Activated T-helper 2 cell treated with anti-CD3 and anti-CD28 coated beads, Interferon-gamma antibody, Interleukin-2, Interleukin-4, amounts not matched to agents 10 μg/mL and 5 μg/mL and 100 μg/mL, durations not matched to agents 14 hours and 24 hours and 36 hours (primary cell): ENCODE measurements at regions not wholly inside any gene's neighbourhood (a gene's known extent, or its start where the extent isn't known, plus 50 kb on each side); places are given as distances from the start of the nearest gene placed in this dataset.

Experiments
- DNase-seq: peaks from one replicate; pipeline ENCODE4 v3.0.0; 2021; ENCODE audit warnings: low spot score
- H3K27ac Mint-ChIP-seq: one replicate; pipeline ENCODE4 v1.8.0; 2021; ENCODE audit warnings: mixed read lengths
- H3K27me3 Mint-ChIP-seq: one replicate; pipeline ENCODE4 v1.8.0; 2021; ENCODE audit warnings: low read depth, mixed read lengths
- H3K36me3 Mint-ChIP-seq: one replicate; pipeline ENCODE4 v1.8.0; 2021; ENCODE audit warnings: low read depth, mixed read lengths
- H3K4me1 Mint-ChIP-seq: one replicate; pipeline ENCODE4 v1.8.0; 2021; ENCODE audit warnings: low read depth, mixed read lengths
- H3K4me3 Mint-ChIP-seq: one replicate; pipeline ENCODE4 v1.8.0; 2021; ENCODE audit warnings: low read depth, mild to moderate bottlenecking, moderate library complexity, mixed read lengths
- H3K9me3 Mint-ChIP-seq: one replicate; pipeline ENCODE4 v1.8.0; 2021; ENCODE audit warnings: mixed read lengths
- intact Hi-C: fragments of 100-400 bp; cut with micrococcal nuclease; formaldehyde crosslinking; loops from one replicate; pipeline ENCODE4 v1.15.1; 2023

DNA sequence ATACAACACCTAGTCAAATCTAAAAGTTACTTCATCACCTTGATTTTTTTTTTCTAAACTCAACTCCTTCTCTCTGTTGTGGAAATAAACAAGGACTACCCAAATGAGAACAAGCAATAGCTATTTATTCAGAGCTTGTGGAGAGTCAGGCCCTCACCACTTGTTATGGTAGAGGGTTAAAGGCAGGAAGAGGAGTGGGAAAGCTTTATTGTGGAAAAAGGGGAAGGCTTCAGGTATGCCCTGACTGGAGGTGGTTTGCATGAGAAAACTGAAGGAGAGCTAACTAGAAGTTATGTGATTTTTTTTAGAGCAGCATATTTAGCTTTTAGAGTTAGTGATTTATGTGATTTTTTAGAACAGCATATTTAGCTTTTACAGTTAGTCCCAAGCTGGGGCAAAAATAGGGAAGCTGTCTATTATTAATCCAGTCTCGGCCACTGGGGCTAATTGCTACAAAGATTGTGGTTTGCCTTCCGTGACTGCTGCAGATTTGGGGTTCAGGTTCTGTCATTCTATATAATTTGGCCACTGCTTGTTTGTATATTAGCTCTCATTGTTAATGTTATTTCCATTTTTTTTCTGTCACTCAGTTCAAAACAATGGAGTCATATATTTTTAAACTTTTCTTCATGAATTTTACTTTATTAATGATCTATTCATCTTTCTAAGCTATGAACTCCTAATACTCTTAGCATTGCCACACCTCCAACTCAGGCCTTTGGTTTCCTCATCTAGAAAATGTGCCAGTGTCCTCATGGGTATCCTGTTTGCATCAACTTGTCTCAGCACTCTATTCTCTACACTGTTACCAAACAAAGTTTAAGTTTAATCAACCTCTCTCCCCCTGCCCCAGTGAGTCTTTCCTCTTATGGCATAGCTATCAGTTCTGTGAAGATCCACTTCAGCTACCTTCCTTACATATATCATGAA, 713.0 kb downstream of the BRINP3 start:
- Mint-ChIP-seq H3K36me3 (no peaks in the 10 kb centered on the region), H3K27ac (no peak overlapping the region), H3K4me1 (no peaks in the 10 kb centered on the region), H3K4me3 (no peak overlapping the region), H3K9me3 (peaks cover 41% of the 10 kb centered on the region), H3K27me3 (no peaks in the 10 kb centered on the region)
- DNase-seq, result no peak
- intact Hi-C loops, result no loop called here

DNA sequence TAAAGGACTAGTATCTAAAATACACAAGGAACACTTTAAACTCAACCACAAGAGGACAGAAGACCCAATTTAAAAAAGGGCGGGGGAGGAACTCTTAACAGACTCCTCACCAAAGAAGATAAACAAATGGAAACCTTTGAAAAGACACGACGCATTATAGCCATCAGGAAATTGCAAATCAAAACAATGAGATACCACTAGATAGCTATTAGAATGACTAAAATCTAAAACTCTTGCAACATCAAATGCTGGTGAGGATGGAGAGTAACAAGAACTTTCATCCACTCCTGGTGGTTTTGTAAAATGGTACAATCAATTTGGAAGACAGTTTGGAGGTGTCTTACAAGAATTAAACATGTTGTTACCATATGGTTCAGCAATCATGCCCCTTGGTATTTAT, 708.2 kb downstream of the BRINP3 start:
- H3K27ac Mint-ChIP-seq, result no peak overlapping the region
- peaks cover 37% of the 10 kb centered on the region for H3K9me3 Mint-ChIP-seq
- no peak for DNase-seq
- no peaks in the 10 kb centered on the region for H3K4me1 Mint-ChIP-seq
- no peak overlapping the region for H3K4me3 Mint-ChIP-seq
- H3K36me3 Mint-ChIP-seq, result no peaks in the 10 kb centered on the region
- intact Hi-C loops, result no loop called here
- H3K27me3 Mint-ChIP-seq, result no peaks in the 10 kb centered on the region

DNA sequence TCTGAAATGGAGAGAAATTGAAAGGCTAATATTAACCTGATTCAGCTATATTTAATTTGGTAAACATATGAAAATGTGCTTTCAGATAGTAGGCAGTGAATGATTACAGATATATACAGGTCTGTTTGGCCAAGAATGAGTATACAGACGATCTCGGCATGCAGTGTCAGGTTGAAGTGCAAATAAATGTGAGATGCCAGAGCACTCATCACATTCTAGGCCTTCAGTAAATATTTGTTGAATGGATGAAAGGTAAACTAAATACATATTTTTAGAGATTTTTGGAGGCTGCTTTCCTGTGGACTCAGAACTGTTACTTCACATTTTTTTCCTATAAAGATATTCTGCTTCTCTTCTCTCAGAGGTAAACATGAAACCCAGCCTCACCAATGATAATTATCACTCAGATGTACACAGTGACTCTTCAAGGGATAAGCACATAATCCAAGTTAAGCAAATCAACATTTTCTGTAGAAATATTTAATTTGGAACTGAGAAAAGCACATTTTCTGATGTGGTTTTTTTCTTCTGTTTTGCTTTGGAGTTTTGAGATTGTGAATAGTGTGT, 702.9 kb downstream of the BRINP3 start:
- Mint-ChIP-seq H3K9me3 (peaks cover 21% of the 10 kb centered on the region), H3K36me3 (no peaks in the 10 kb centered on the region), H3K4me3 (no peak overlapping the region), H3K27me3 (no peaks in the 10 kb centered on the region), H3K27ac (no peak overlapping the region), H3K4me1 (no peaks in the 10 kb centered on the region)
- DNase-seq, result no peak
- intact Hi-C loops, result no loop called here

DNA sequence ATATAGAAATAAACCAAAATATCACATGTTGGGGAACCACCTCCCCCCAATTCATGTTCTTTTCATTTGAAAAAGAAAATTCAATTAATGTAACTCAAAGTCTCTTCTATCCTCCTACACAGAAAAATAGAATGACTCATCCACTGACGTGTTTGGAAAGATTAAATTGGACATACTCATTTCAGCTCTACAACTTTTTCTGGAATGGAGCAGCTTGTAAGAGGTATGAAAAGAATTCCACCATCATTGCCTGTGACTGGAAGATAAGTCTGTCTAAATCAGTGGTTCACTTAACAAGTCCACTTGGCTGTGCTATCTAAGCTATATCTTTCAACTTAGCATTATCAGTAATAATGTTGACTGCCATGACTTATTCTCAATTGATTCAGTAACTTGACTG, 702.3 kb downstream of the BRINP3 start:
- H3K4me3 Mint-ChIP-seq, result no peak overlapping the region
- peaks cover 23% of the 10 kb centered on the region for H3K9me3 Mint-ChIP-seq
- no peak for DNase-seq
- H3K4me1 Mint-ChIP-seq, result no peaks in the 10 kb centered on the region
- intact Hi-C loops, result no loop called here
- no peaks in the 10 kb centered on the region for H3K36me3 Mint-ChIP-seq
- no peak overlapping the region for H3K27ac Mint-ChIP-seq
- H3K27me3 Mint-ChIP-seq, result no peaks in the 10 kb centered on the region

DNA sequence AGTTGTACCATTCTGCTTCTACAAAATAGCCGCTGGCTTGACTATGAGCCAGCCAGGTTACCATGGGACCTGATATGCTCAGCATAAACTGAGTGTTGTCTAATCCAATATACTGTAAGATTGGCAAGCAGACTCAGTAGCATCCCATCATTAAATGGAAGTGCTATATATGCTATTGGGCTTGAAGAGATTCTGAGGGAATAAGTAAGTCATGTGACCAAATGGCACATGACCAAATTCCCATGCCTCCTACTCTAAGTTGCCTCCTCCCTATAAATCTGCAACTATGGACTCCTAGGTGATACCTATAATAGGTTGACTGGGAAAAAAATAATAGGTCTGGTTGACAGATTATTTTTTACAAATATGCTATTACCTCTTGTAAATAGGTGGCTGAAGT, 698.6 kb downstream of the BRINP3 start:
- intact Hi-C loops, result no loop called here
- Mint-ChIP-seq H3K4me1 (no peaks in the 10 kb centered on the region), H3K27ac (no peak overlapping the region), H3K36me3 (no peaks in the 10 kb centered on the region), H3K4me3 (no peak overlapping the region), H3K27me3 (no peaks in the 10 kb centered on the region), H3K9me3 (peaks cover 20% of the 10 kb centered on the region)
- no peak for DNase-seq

DNA sequence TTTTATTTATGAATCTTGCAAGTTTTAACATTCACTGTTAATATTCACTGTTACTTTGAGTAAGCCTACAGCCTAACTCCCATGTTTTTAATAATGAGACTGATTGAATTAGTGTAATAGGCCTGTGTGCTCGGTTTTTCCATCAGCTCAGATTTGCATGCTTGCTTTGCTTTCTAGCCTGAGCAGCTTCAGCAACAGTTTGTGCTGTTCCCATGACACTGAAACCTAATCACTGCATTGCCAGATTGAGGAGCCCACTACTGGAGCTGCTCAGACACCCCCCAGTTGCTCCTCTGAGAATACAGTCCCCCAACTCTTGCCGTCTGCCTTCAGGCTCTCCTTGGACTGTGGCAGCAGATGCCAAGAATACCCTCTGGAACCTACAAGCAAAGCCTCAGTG, 695.4 kb downstream of the BRINP3 start:
- Mint-ChIP-seq H3K36me3 (no peaks in the 10 kb centered on the region), H3K4me1 (no peaks in the 10 kb centered on the region), H3K27me3 (no peaks in the 10 kb centered on the region), H3K27ac (no peak overlapping the region), H3K4me3 (no peak overlapping the region), H3K9me3 (peaks cover 17% of the 10 kb centered on the region)
- intact Hi-C loops, result no loop called here
- DNase-seq, result no peak

DNA sequence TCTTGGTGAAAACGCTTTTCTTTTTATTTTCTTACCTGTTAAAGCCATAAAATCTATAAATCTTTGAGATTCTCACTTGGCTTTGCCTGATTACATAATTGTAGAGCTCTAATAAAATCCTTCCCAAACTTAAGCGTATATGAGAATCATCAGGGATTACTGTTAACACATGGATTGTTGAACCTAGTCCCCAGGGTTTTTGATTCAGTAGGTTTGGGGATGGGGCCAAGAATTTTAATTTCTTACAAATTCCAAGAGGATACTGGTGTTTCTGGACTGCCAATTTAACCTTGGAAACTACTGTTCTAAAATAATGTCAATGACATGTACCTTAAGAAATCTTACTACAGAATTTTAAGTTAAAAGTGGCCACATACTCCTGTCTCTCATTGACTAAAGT, 694.2 kb downstream of the BRINP3 start:
- H3K27ac Mint-ChIP-seq, result no peak overlapping the region
- no peaks in the 10 kb centered on the region for H3K4me1 Mint-ChIP-seq
- DNase-seq, result no peak
- peaks cover 19% of the 10 kb centered on the region for H3K9me3 Mint-ChIP-seq
- H3K27me3 Mint-ChIP-seq, result no peaks in the 10 kb centered on the region
- intact Hi-C loops, result no loop called here
- no peaks in the 10 kb centered on the region for H3K36me3 Mint-ChIP-seq
- no peak overlapping the region for H3K4me3 Mint-ChIP-seq

DNA sequence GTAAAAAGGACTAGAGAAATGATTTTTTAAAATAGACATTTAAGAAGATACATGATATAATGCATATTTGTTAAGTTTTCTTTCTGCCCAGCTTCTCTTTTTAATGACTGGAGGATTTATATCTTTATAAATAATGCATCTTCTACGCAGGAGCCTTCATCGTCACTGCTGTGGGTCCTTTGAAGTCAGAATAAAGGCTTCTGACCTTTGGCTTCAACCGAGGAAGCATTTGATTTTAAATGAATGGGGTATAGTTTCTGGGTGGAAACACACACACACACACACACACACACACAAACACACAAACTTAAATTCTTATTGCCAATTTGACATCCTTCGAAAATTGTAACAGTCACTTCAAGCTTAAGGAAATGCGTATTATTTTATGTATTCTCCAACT, 690.9 kb downstream of the BRINP3 start:
- intact Hi-C loops, result no loop called here
- Mint-ChIP-seq H3K27me3 (no peaks in the 10 kb centered on the region), H3K27ac (no peak overlapping the region), H3K4me3 (no peak overlapping the region), H3K36me3 (no peaks in the 10 kb centered on the region), H3K9me3 (peaks cover 29% of the 10 kb centered on the region), H3K4me1 (no peaks in the 10 kb centered on the region)
- no peak for DNase-seq

DNA sequence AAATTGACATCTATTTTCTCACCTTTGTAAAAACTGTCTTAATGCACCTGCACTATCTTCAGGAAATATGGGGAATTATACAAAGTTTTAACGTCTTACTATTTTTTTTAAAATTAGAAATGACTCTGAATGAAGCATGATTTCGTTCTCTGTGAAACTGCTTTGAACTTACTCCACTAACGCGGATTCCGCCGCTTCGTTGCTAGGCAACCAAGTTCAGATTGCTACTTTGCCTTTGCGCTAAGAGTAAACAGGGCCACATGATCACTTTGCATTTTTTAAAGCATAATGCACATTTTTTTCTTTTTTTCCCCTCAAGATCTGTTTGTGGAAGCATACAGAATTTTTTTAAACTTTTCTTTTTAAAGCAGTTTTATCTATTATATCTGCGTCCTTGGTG, 690.5 kb downstream of the BRINP3 start:
- Mint-ChIP-seq H3K36me3 (no peaks in the 10 kb centered on the region), H3K27me3 (no peaks in the 10 kb centered on the region), H3K4me1 (no peaks in the 10 kb centered on the region), H3K4me3 (no peak overlapping the region), H3K27ac (no peak overlapping the region), H3K9me3 (peaks cover 27% of the 10 kb centered on the region)
- intact Hi-C loops, result no loop called here
- no peak for DNase-seq

DNA sequence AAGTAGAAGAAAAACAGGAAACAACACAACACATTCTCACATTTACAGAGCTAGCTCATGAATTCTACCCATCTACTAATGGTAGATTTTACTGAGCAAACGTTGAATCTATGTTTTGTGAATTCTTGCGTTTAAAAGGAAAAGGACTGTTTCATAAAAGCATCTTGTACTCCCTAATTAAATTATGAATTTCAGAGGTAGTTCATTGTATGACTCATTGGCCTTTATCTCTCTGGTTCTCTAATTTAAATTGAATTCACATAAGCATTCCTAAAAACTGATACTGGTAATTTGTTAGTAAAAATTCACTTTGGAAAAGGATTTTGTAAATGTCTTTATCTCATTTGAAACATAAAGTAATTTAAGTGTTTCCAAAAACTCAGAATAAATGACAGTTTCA, 687.3 kb downstream of the BRINP3 start:
- H3K27ac Mint-ChIP-seq, result no peak overlapping the region
- DNase-seq, result no peak
- no peaks in the 10 kb centered on the region for H3K36me3 Mint-ChIP-seq
- H3K4me1 Mint-ChIP-seq, result no peaks in the 10 kb centered on the region
- no peak overlapping the region for H3K4me3 Mint-ChIP-seq
- H3K27me3 Mint-ChIP-seq, result no peaks in the 10 kb centered on the region
- peaks cover 29% of the 10 kb centered on the region for H3K9me3 Mint-ChIP-seq
- intact Hi-C loops, result no loop called here

DNA sequence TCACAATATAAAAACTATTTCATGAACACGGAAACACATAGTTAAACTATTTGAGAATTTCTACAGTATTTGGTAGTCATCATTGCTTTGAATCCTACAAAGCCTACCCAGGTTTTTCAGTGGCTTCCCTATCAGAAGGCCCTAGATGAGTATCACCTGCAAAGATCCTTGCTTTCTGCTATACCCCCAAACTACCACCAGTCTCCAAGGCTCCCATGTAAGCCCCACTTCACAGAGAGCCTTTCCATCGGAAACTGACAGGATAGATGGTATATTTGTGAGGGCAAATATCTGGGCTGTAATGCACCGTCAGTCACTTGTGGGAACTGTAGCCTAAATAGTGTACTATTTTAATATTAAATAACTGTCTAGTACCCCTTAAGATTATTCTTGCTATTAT, 674.3 kb downstream of the BRINP3 start:
- Mint-ChIP-seq H3K27me3 (no peaks in the 10 kb centered on the region), H3K36me3 (no peaks in the 10 kb centered on the region), H3K9me3 (peaks cover 26% of the 10 kb centered on the region), H3K27ac (no peak overlapping the region), H3K4me3 (no peak overlapping the region), H3K4me1 (no peaks in the 10 kb centered on the region)
- intact Hi-C loops, result no loop called here
- no peak for DNase-seq

DNA sequence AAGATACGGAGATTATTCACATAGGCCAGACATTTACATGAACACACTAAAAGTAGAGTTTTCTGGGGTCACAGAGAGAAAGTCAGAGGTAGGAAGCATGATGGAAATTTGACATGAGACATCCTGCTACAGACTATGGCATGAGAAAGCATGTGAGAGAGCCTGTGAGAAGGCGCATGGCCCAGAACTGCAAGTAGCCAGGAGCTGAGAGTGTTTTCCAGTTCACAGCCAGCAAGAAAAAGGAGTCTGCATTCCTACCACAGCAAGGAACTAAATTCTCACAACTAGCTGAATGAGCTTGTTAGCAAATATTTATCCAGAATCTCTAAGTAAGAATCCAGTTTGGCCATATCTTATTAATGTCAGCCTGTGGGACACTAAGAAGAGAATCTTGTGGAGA, 673.3 kb downstream of the BRINP3 start:
- Mint-ChIP-seq H3K27ac (no peak overlapping the region), H3K27me3 (no peaks in the 10 kb centered on the region), H3K36me3 (no peaks in the 10 kb centered on the region), H3K9me3 (peaks cover 20% of the 10 kb centered on the region), H3K4me3 (no peak overlapping the region), H3K4me1 (no peaks in the 10 kb centered on the region)
- no peak for DNase-seq
- intact Hi-C loops, result no loop called here

DNA sequence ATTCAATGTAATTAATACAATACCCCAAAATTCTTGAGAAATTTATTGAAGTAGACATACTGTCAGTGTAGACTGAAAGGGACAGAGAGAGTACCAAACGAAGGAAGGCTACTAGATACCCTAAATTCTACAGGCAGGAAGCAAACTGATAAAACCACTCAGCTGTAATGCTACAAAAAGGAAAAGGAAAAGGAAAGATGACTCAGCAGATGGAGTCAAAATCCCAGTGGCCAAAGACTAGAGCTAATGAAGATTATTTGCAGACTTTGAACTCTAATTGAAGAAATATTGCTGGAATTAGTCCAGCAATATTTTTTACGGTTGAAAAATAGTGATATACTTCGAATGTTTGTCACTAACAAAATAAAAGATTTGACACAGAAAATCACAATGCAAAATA, 671.9 kb downstream of the BRINP3 start:
- H3K4me3 Mint-ChIP-seq, result no peak overlapping the region
- peaks cover 12% of the 10 kb centered on the region for H3K9me3 Mint-ChIP-seq
- intact Hi-C loops, result no loop called here
- H3K27me3 Mint-ChIP-seq, result no peaks in the 10 kb centered on the region
- no peak for DNase-seq
- H3K36me3 Mint-ChIP-seq, result no peaks in the 10 kb centered on the region
- no peaks in the 10 kb centered on the region for H3K4me1 Mint-ChIP-seq
- H3K27ac Mint-ChIP-seq, result no peak overlapping the region
